ENCODE measurements at regions not wholly inside any gene's neighbourhood (a gene's known extent, or its start where the extent isn't known, plus 50 kb on each side); places are given as distances from the start of the nearest gene placed in this dataset.
"Not testable (repeated sequence)": the region's sequence is repeated elsewhere in the genome, so short reads cannot be mapped to it uniquely, and the experiment has no call there.

DNA sequence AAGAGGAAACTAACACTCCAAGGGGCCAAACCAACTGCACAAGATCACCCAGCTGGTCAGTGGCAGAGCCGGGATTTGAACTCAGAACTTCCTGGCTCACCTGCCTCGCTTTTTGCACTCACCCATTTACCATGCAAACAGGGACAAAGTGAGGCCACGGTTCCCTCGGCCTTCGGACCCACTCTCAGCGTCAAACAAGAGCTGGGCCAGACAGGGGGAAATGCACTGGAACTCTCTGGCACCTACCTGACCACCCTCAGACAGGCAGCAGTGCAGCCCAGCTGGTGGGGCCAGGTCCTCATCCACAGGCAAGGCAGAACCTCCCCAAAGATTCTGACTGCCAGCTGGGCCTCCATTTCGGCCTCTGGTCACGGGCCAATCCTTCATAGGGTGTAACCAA is 93.7 kb upstream of the SRSF6 start:
- DNase-seq, result no peak

DNA sequence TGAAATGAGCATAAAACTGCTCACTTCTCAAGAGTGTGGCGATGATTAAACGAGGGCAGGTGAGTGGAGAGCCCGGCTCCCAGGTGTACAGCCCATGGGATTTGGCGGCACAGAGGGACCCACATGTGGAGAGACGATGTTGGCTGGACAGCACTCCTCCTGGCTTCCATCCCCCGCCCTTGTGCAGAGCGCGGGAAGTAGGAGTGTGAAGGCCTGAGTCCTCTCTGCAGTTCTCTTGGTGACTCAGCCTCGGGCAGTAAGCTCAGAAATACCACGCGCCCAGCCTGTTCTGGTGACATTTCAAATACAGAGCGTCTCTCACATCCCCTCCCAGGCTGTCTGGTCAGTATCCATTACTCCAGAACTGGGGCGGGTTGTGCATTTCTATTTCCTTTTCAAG is 94.2 kb upstream of the SRSF6 start:
- DNase-seq, result no peak

DNA sequence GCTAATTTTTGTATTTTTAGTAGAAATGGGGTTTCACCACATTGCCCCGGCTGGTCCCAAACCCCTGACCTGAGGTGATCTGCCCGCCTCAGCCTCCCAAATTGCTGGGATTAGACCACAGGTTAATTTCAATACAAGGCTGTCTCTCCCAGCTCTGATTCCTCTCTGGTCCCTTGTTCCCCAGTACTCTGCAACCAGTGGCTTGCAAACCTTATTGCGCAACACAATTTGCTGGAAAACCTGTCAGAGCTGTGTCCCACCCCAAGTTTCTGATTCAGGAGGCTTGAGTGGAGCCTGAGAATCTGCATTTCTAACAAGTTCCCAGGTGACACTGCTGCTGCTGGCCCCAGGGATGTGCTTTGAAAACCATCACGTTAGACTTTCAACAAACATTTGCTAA is 96.2 kb upstream of the SRSF6 start:
- DNase-seq, result no peak

DNA sequence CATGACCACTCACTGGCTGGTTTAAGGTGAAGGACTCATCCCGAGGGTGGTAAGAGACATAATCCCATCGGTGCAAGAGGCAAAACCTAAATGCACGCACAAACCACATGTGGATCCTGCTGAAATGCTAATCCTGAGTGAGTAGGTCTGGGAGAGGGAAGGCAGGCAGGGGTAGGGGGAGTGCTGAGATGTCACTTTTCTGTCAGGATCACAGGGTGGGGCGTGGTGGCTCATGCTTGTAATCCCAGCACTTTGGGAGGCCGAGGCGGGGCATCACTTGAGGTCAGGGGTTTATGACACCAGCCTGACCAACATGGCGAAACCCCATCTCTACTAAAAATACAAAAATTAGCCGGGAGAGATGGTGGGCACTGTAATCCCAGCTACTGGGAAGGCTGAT is 97.7 kb upstream of the SRSF6 start:
- no peak for DNase-seq

DNA sequence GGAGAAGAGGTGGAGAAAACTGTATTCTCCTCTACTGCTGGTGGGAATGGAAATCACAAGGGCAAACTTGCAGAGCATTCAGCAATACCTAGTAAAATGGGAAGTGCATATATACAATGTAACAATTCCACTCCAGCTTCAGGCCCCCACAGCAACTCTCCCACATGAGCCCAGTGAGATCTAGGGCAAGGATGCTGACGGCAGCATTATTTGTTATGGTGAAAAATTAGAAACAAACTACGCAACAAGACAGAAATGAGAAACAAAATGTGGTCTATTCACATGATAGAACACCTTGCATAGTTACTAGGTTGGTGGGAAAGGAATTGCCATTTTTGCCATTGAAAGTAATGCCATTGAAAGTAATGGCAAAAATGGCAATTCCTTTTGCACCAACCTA is 98.9 kb upstream of the SRSF6 start:
- no peak for DNase-seq

DNA sequence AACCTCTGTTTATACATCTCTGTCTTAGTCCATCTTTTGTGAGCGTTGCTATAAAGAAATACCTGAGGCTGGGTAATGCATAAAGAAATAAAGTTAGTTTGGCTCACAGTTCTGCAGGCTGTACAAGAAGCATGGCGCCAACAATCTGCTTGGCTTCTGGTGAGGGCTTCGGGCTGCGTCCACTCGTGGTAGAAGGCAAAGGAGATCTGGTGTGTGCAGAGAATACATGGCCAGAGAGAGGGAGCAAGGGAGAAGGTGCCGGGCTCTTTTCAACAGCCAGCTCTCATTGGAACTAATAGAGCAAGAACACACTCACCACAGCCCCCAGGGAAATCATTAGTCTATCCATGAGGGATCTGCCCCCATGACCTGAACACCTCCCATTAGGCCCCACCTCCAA is 100.3 kb upstream of the SRSF6 start:
- DNase-seq, result no peak

DNA sequence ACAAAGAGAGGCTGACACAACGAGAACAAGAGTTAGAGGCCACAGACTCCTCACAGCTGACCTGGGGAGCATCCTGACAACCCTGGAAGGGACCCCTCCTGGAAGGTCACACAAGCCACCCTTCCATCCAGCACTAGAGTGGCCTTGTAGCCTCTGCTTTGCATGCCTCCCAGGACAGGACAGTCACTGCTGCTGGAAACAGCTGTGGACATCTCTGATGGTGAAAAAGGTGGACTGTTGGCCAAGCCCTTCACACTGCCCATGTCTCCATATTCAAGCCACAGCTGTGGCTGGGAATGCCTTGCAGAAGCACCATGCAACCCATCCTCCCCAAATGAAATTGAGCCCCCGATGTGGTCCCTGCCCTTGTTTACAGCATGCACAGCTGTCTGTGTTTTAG is 102.1 kb upstream of the SRSF6 start:
- DNase-seq, result no peak

DNA sequence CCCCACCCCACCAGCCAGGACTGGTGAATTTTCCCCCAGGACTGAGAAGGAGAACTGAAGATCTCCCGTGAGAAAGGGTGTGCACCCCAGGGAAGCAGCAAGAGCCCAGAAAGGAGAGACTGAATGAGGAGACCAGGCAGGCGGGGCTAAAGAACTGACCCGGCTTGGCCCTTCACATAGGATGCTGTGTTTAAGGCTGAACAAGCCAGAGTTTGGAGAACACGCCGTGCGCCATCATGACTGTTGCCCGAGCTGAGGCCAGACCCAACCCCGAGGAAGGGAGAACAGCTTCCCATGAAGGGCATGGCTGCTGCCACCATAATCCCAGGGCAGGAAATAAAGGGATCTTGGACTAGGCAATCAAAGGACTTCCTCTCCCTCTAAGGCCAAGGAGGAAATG is 104.7 kb upstream of the SRSF6 start:
- no peak for DNase-seq

DNA sequence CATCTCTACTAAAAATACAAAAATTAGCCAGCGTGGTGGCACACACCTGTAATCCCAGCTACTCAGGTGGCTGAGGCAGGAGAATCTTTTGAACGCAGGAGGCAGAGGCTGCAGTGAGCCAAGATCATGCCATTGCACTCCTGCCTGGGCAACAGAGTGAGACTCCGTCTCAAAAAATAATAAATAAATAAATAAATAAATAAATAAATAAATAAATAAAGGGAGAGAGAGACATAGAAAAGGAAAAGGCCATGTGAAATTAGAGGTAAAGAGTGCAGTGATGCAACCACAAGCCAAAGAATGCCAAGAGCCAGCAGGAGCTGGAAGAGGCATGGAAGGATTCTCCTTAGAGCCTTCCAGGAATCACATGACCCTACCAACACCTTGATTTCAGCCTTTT is 107.0 kb upstream of the SRSF6 start:
- not testable (repeated sequence) for DNase-seq

DNA sequence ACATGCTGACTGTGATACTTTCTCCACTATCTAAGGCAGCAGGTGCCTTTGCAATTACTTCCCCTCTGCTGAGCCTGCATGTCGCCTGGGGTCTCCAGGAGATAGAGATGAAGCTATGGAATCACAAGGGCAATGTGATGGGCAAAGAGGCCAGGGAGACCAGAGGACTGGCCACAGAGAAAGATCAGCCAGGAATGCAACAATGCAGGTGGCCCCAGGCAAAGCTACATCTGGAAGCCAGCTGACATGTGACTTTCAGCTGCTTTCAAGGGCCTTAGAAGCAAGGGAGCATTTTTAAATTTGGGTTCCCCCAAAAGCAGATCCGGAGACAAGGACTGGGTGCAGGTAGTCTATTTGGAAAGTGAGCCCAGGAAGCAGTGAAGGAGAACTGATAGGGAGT is 107.9 kb upstream of the SRSF6 start:
- no peak for DNase-seq

DNA sequence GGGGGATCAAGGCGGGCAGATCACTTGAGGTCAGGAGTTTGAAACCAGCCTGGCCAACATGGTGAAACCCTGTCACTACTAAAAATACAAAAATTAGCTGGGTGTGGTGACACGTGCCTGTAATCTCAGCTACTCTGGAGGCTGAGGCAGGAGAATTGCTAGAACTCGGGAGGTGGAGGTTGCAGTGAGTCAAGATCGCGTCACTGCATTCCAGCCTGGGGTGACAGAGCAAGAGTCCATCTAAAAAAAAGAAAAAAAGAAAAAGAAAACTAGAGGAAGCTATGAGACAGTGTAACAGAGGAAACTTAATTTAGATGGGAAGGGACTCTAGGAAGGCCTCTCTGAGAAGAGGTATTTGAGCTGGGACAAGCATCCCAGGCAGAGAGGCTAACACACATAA is 109.9 kb upstream of the SRSF6 start:
- not testable (repeated sequence) for DNase-seq

DNA sequence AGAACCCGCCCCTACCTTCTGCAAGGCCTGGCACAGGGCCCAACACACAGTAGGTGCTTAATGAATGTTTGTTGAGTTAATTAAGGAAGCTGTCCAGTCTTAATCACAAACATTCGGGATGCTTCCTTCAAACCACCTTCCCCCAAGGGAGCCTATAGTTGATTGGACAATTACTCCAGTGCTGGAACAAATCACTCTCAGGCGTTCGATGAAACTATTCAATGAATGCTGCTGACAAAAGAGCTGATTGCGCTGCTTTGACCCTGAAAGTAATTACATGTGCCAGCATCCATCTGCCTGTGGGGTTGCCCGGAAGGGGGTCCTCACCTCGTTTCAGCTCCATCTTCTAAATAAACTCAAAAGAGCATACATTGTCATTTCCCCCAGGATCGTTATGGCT is 112.0 kb upstream of the SRSF6 start:
- no peak for DNase-seq

DNA sequence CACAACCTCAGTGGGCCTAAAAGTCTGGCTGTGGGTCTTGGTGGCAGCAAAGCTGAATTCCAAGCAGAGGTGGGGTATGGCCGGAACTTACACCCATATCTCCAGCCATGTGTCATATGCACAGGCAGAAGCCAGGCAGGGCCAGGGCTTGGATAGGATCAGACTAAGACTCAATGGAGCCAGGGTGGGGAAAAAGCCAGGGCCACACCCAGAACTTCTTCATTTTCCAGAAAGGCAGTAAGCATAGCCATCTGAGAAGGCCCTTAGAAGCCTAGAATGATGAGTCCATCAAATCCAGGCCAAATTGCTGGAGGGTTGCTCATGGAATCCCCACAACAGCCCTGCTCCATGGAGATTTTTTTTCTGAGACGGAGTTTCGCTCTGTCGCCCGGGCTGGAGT is 116.2 kb upstream of the SRSF6 start:
- DNase-seq, result no peak

DNA sequence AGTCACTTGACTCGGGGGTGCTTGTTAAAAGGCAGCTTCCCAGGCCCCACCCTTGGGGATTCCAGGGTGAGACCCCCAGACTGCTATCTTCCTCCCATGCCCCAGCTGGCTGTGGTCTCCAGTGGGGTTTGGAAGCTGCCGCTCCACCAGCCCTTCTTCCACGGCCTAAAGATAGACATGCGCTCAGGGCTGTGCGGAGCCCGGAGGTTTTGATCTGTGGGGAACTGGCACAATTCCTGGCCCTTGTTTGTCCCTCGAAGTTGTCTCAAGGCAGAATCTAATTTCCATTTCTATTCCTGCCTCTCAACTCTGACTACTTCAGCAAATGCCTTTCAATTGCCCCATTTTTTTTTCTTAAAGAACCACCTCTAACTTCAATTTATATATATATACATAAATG is 120.7 kb upstream of the SRSF6 start:
- DNase-seq, result no peak

DNA sequence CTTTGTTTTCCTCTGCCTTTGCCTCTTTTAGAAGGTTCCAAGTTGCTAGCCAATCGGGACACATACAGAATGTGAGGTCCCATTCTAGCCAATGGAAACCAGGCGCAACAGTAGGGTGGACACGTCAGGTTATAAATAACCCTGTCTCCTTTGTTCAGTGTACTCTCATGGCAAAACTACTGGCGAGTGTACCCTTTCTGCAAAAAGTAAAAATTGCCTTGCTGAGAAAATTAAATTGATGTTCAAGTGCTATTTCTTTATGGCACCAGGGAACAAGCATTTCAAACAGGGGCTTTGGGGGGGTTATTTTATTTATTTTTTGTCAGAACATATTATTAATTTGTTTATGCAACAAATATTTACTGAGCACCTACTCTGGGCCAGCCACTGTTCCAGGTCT is 123.6 kb upstream of the SRSF6 start:
- DNase-seq, result no peak

DNA sequence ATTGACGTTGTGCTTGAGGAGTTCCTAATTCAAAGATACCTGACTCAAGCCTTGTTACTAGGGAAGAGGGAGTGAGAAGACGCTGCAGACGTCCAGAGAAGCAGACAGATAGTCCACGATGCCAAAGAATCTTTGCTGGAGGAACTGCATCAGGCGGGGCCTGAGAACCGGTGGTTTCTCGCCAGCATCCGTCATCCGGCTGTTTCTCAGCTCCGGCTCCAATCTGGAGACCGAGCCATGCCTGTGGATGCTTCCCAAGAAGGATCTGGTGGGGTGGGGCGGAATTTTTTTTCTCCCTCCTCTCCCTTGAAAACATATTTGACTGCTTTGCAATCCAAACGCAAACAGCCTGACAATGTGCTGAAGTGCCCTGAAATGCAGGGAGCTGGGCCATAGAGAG is 125.8 kb upstream of the SRSF6 start:
- DNase-seq, result no peak

DNA sequence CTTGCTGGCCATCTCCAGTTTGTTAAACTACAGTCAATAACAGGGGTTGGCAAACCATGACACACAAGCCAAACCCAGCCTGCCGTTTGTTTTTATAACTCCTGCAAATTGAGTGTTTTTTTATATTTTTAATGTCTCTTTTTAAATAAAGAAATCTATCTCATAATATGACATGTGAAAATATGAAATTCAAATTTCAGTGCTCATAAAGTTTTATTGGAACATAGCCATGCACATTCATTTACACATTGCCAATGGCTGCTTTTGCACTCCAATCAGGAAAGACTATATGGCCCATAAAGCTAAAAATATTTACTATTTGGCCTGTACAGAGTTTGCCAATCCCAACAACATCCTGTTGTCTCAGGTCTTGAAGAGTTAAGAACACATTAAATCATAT is 129.0 kb upstream of the SRSF6 start:
- DNase-seq, result no peak

DNA sequence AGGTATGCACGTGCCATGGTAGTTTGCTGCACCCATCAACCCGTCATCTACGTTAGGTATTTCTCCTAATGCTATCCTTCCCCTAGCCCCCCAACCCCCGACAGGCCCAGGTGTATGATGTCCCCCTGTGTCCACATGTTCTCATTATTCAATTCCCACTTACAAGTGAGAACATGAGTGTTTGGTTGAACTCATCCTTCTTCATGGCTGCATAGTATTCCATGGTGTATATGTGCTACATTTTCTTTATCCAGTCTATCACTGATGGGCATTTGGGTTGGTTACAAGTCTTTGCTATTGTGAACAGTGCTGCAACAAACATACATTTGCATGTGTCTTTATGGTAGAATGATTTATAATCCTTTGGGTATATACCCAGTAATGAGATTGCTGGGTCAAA is 130.5 kb upstream of the SRSF6 start:
- DNase-seq, result not testable (repeated sequence)

DNA sequence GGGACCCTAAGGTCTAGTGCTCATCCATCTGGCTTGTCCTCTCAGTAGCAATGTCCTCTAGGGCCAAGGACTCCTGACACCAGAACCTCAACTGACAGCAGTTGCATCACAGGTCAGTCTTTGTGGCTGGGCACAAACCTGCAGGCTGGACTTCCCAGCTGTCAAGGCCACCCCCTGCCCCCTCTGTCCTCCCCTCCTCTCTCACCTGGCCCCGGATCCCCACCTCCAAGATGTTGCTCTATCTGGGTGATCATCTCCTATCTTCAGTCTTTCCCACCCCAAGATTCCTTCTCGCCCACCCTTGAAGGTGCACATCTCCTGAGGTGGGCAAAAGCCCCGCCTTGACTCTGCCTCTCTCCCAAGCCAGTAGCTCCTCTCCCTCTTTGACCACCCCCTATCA is 131.8 kb upstream of the SRSF6 start:
- DNase-seq, result no peak

DNA sequence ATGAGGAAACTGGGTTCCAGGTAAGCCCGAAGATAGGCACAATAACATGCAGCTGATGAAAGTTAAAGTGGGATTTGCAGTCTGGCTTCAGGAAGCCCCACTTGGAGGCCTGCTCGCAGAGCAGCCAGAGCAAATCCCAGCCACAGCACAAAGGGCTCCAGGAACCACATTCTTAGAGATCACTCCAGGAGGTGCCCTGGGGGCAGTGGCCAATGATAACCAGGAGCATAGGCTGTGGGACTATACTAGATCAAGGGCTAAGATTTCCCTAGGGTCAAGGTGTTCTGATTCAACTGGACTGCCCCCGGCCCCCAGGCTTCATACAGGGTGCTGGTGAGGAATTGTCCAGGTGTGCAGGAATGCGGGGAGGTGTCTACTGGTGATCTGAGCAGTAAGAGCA is 133.9 kb upstream of the PTPRT start:
- no peak for DNase-seq

DNA sequence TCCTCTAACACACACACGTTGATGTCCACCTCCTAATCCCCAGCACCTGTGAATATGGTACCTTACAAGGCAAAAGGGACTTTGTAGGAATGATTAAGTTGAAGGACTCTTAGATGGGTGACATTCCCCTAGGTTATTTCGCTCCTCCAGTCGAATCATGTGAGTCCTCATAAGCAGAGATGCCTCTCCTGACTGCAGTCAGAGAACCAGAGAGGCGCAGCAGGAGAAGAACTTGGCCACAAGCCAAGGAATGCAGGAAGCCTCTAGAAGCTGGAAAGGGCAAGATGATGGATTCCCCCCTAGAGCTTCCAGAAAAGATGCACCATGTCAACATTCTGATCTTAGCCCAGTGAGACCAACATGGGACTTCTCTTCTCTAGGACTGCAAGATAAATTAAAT is 133.1 kb upstream of the PTPRT start:
- no peak for DNase-seq

DNA sequence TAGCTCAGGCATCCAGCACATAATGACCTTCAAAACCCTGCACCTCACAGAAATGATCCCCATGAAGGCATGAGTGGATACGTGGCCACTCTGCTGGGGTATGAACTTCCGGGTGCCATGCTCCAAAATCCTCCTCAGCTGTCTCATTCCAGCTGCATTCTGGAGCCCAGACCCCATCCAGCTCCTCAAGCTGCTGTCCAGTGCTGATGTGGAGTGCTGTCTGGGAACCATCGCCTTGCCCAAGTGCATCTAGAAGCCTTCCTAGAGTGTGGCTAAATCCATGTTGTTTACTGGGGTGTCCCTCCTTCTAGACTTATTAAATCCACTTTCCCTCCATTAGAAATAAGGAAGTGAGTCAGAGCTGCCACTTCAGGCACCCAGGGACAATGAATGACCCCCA is 130.8 kb upstream of the PTPRT start:
- no peak for DNase-seq

DNA sequence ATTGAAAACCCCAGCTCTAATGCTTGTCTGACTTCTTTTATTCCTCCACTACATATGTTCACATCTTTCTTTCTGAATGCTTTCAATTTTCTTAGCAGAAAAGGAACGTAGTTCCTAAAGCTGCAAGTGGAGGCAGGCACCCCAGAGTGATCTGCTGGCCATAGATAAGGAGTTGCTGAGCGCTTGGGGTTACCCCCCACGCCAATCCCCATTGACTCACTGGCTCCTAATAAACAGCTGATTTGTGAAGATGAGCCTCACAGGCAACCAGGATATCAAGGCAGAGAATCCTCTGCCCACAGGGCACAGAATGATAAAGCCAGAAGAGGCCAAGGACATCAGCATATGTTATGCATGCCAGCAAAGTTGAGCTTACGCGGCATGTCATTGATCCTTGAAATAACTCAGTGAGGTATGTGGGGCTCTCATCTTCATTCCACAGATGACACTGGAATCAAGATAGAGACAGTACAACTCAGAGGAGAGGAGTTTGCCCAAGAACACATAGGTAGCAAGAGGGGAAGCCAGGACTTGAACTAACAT is 129.1 kb upstream of the PTPRT start:
- no peak for DNase-seq

DNA sequence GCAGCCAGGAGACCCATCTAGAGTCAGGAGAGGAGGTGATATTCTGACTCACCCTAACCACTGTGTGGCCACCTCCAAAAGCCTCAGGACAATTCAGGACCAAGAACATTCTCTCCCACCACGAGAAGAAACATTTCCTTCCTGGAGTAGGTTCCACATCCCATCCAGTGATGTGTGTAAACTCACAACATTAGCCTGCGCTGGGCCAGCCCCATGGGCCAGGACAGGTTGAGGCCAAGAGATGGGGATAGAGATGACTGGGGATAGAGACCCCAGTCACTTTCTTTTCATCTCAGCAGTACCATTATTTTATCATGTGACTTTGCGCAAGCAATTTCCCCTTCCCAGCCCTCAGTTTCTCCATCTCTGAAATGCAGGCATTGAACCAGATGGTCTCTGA is 126.6 kb upstream of the PTPRT start:
- DNase-seq, result no peak

DNA sequence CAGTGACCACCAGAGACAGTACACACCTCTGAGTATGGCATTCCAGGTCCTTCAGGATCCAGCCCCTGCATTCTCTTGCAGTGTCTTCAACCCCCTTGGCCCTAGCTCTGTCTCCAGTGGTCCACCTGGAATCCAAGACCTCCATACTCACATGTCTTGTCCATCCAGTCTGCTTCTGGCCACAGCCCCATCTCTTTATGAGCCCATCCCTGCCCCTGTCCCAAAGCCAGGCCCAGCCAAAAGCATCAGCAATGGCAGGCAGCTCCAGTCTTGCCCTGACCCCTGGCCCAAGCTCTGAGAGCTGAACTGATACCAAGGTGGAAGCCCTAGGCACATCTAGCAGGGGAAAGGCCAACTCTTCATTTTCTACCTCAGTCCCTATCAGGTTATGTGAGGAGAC is 119.6 kb upstream of the PTPRT start:
- no peak for DNase-seq

DNA sequence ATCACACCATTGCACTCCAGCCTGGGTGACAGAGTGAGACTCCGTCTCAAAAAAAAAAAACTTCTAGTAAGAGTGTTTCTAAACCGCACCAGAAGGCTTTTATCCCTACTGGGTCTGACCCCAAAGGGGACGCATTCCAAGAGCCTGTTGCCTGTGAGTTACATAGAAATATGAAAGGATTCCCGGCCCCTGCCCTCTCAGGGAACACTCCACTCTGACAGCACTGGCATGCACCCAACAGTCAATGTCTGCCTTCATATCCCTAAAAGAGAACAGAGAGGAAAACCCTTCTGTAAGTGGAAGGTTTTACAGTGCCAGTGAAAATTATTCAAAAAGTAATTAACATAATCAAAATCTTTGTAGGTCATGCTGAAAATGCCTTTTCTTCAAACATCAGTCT is 117.1 kb upstream of the PTPRT start:
- DNase-seq, result no peak

All from NCI-H2081 (cell line).